Left renal cortex interstitium (tissue), 4 donors: ENCODE measurements at regions not wholly inside any gene's neighbourhood (a gene's known extent, or its start where the extent isn't known, plus 50 kb on each side); places are given as distances from the start of the nearest gene placed in this dataset.
A peak's percentile ranks its signal among the peaks of the same experiment; 100 is the strongest.

Experiments used
- DNase-seq, 4 donors: peaks; one replicate each; pipeline ENCODE4 v3.0.0-alpha.2; 2013; ENCODE audit warnings: low read depth in 4 of 4, low spot score in 2 of 4, missing footprints in 1 of 4

- no peak for DNase-seq
Measured at GRCh38 chr17:5783851-5784250, 199.5 kb upstream of the NLRP1 start.

- no peak for DNase-seq
Measured at GRCh38 chr17:5784791-5785190, 200.5 kb upstream of the NLRP1 start.

GRCh38 chr17:5785338-5785737 lies 201.0 kb upstream of the NLRP1 start:
- DNase-seq: peak in 1 of 4 donors; percentile 65

GRCh38 chr17:5785867-5786509 lies 201.7 kb upstream of the NLRP1 start:
- no peak for DNase-seq

GRCh38 chr17:5786510-5786875 lies 202.2 kb upstream of the NLRP1 start:
- DNase-seq: no peak

- DNase-seq: no peak
Measured at GRCh38 chr17:5788266-5788900, 204.1 kb upstream of the NLRP1 start.

- DNase-seq: peak in 1 of 4 donors; percentile 40
Measured at GRCh38 chr17:5789528-5789927, 205.2 kb upstream of the NLRP1 start.

GRCh38 chr17:5793157-5793556 lies 208.8 kb upstream of the NLRP1 start:
- no peak for DNase-seq

- DNase-seq: no peak
Measured at GRCh38 chr17:5793899-5794298, 209.6 kb upstream of the NLRP1 start.

- no peak for DNase-seq
Measured at GRCh38 chr17:5794385-5794784, 210.1 kb upstream of the NLRP1 start.

GRCh38 chr17:5794881-5795506 lies 210.7 kb upstream of the NLRP1 start:
- DNase-seq: no peak

GRCh38 chr17:5797447-5798050 lies 213.2 kb upstream of the NLRP1 start:
- no peak for DNase-seq

- no peak for DNase-seq
Measured at GRCh38 chr17:5798094-5798493, 213.8 kb upstream of the NLRP1 start.

- no peak for DNase-seq
Measured at GRCh38 chr17:5800131-5800530, 215.8 kb upstream of the NLRP1 start.

GRCh38 chr17:5800646-5801045 lies 216.3 kb upstream of the NLRP1 start:
- DNase-seq: no peak

- DNase-seq: no peak
Measured at GRCh38 chr17:5804251-5804650, 219.9 kb upstream of the NLRP1 start.

GRCh38 chr17:5809056-5809455 lies 224.7 kb upstream of the NLRP1 start:
- no peak for DNase-seq

- DNase-seq: no peak
Measured at GRCh38 chr17:5809580-5810188, 225.4 kb upstream of the NLRP1 start.

GRCh38 chr17:5812590-5812989 lies 228.3 kb upstream of the NLRP1 start:
- DNase-seq: no peak

GRCh38 chr17:5813357-5813756 lies 229.0 kb upstream of the NLRP1 start:
- no peak for DNase-seq

GRCh38 chr17:5815396-5815795 lies 231.1 kb upstream of the NLRP1 start:
- DNase-seq: no peak
